Caco-2 (cell line): ENCODE measurements at regions not wholly inside any gene's neighbourhood (a gene's known extent, or its start where the extent isn't known, plus 50 kb on each side); places are given as distances from the start of the nearest gene placed in this dataset.

Experiments used
- BruUV-seq: library from RNA; stranded (reverse); fragments of 400-500 nt; replicated peaks from 2 replicates; lab custom pipeline; 2021; lab: Mats Ljungman, UMichigan
- CTCF ChIA-PET: fragments of 300-600 bp; sonication (Branson Sonifier 250); formaldehyde crosslinking; loops from one replicate; lab custom pipeline; 2022; ENCODE audit warnings: antibody characterized with exemption; lab: Charles Lee
- POLR2A ChIA-PET: fragments of 300-600 bp; sonication (Branson Sonifier 250); formaldehyde crosslinking; loops from one replicate; lab custom pipeline; 2022; ENCODE audit warnings: antibody characterized with exemption; lab: Charles Lee
- DNase-seq, 2 experiments: peaks; one replicate each; pipeline versions ENCODE4 v3.0.0 to v3.0.0-alpha.2; 2020 to 2022
- H3K27me3 ChIP-seq: replicated peaks from 2 replicates; pipeline ENCODE4 v1.6.0; 2011; ENCODE audit warnings: low read length; ENCODE audit not compliant: control insufficient read depth, insufficient read depth
- H3K36me3 ChIP-seq: 2 replicates; pipeline ENCODE4 v1.5.1; 2011; ENCODE audit warnings: low read length; ENCODE audit not compliant: control insufficient read depth, insufficient read depth
- H3K4me1 ChIP-seq: fragments of 250-450 bp; sonication (Bioruptor Pico); 2 replicates; pipeline ENCODE4 v1.5.1; 2020; ENCODE audit warnings: mild to moderate bottlenecking
- H3K4me3 ChIP-seq: 2 replicates; pipeline ENCODE4 v1.5.1; 2011; ENCODE audit warnings: low read depth, mild to moderate bottlenecking, control low read depth, low read length
- H3K9me3 ChIP-seq: fragments of 250-450 bp; sonication (Bioruptor Pico); 2 replicates; pipeline ENCODE4 v1.5.1; 2020; ENCODE audit warnings: mild to moderate bottlenecking, moderate library complexity
- H3K27ac Mint-ChIP-seq: one replicate; pipeline ENCODE4 v1.8.0; 2022; ENCODE audit warnings: mixed read lengths; ENCODE audit not compliant: unreplicated experiment
- H3K27me3 Mint-ChIP-seq: one replicate; pipeline ENCODE4 v1.8.0; 2022; ENCODE audit warnings: mixed read lengths; ENCODE audit not compliant: insufficient read depth, unreplicated experiment
- H3K36me3 Mint-ChIP-seq: one replicate; pipeline ENCODE4 v1.8.0; 2022; ENCODE audit warnings: mild to moderate bottlenecking, mixed read lengths; ENCODE audit not compliant: insufficient read depth, unreplicated experiment
- H3K4me1 Mint-ChIP-seq: one replicate; pipeline ENCODE4 v1.8.0; 2022; ENCODE audit warnings: low read depth, mixed read lengths; ENCODE audit not compliant: unreplicated experiment
- H3K4me3 Mint-ChIP-seq: one replicate; pipeline ENCODE4 v1.8.0; 2022; ENCODE audit warnings: mild to moderate bottlenecking, moderate library complexity, mixed read lengths; ENCODE audit not compliant: unreplicated experiment
- H3K9me3 Mint-ChIP-seq: one replicate; pipeline ENCODE4 v1.8.0; 2022; ENCODE audit warnings: mixed read lengths; ENCODE audit not compliant: unreplicated experiment
- CTCF ChIP-seq, 2 experiments: fragments of 200-600 bp in 1 of 2; IDR thresholded peaks; 1 replicate in 1 of 2; 2 replicates in 1 of 2; pipeline versions ENCODE4 v1.5.1 to v1.8.0; 2011 to 2022; ENCODE audit warnings: antibody characterized with exemption in 1 of 2, control low read depth in 1 of 2, inconsistent platforms in 1 of 2, low read depth in 1 of 2, low read length in 1 of 2, mild to moderate bottlenecking in 1 of 2, moderate library complexity in 1 of 2; ENCODE audit not compliant: insufficient read depth in 1 of 2, severe bottlenecking in 1 of 2, unreplicated experiment in 1 of 2
- intact Hi-C: fragments of 100-400 bp; cut with micrococcal nuclease; formaldehyde crosslinking; loops from one replicate; pipeline ENCODE4 v1.10.0; 2022; ENCODE audit not compliant: unreplicated experiment

DNA sequence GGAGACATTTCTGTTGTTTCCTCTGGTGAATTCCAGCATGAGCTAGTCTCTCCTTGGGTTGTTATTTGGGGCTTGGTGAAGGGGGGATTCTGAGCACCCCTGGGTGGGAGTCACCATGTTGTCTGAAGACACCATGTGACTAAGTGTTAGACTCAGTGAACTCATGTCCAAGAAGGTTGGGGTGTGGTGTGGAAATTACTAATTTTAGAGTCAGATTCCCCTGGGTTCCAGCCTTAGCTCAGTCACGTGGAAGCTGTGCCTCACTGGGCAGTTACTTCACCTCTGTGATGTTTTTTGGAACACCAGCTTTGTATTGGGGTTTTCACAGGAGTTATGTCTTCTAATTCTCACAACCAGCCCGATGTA, 171.5 kb downstream of the RPLP1 start:
- Mint-ChIP-seq H3K4me1 (no peaks in the 10 kb centered on the region), H3K4me3 (no peak overlapping the region), H3K27ac (no peak overlapping the region), H3K9me3 (no peaks in the 10 kb centered on the region), H3K27me3 (peaks cover 16% of the 10 kb centered on the region), H3K36me3 (no peaks in the 10 kb centered on the region)
- Histone ChIP-seq H3K27me3 (no peaks in the 10 kb centered on the region), H3K4me1 (no peaks in the 10 kb centered on the region), H3K36me3 (no peaks in the 10 kb centered on the region), H3K4me3 (no peak overlapping the region), H3K9me3 (no peaks in the 10 kb centered on the region)
- no TSS peak for BruUV-seq
- TF ChIP-seq CTCF (IDR thresholded peaks at IDR 0.05; ENCODE audit: insufficient read depth in 1 of 2, low read depth in 1 of 2, low read length in 1 of 2, severe bottlenecking in 1 of 2, unreplicated experiment in 1 of 2): no peak
- CTCF ChIA-PET: no interaction called here
- intact Hi-C loops: no loop called here
- no peak for DNase-seq
- POLR2A ChIA-PET: no interaction called here

- CTCF ChIA-PET: no interaction called here
- Histone ChIP-seq H3K36me3 (no peaks in the 10 kb centered on the region), H3K9me3 (no peaks in the 10 kb centered on the region), H3K27me3 (no peaks in the 10 kb centered on the region), H3K4me3 (no peak overlapping the region), H3K4me1 (no peaks in the 10 kb centered on the region)
- Mint-ChIP-seq H3K36me3 (no peaks in the 10 kb centered on the region), H3K27me3 (peaks cover 16% of the 10 kb centered on the region), H3K4me1 (no peaks in the 10 kb centered on the region), H3K27ac (no peak overlapping the region), H3K9me3 (no peaks in the 10 kb centered on the region), H3K4me3 (no peak overlapping the region)
- TF ChIP-seq CTCF (IDR thresholded peaks at IDR 0.05; ENCODE audit: insufficient read depth in 1 of 2, low read depth in 1 of 2, low read length in 1 of 2, severe bottlenecking in 1 of 2, unreplicated experiment in 1 of 2): no peak
- POLR2A ChIA-PET: no interaction called here
- no TSS peak for BruUV-seq
- no peak for DNase-seq
- intact Hi-C loops: no loop called here
Measured at GRCh38 chr15:69624816-69625215, 172.2 kb downstream of the RPLP1 start.

GRCh38 chr15:69625328-69625727, 172.7 kb downstream of the RPLP1 start:
- CTCF ChIA-PET: no interaction called here
- POLR2A ChIA-PET: no interaction called here
- peaks cover 13% of the 10 kb centered on the region for H3K27me3 Mint-ChIP-seq

More at GRCh38 chr15:69625328-69625727, 172.7 kb downstream of the RPLP1 start:
- H3K4me3 Mint-ChIP-seq: no peak overlapping the region
- H3K27ac Mint-ChIP-seq: no peak overlapping the region
- no peak for TF ChIP-seq CTCF (IDR thresholded peaks at IDR 0.05; ENCODE audit: insufficient read depth in 1 of 2, low read depth in 1 of 2, low read length in 1 of 2, severe bottlenecking in 1 of 2, unreplicated experiment in 1 of 2)
- H3K4me1 ChIP-seq: no peaks in the 10 kb centered on the region
- H3K4me3 ChIP-seq: no peak overlapping the region
- H3K9me3 Mint-ChIP-seq: no peaks in the 10 kb centered on the region
- H3K27me3 ChIP-seq: no peaks in the 10 kb centered on the region
- no peaks in the 10 kb centered on the region for H3K36me3 ChIP-seq
- intact Hi-C loops: no loop called here
- BruUV-seq: no TSS peak
- H3K4me1 Mint-ChIP-seq: no peaks in the 10 kb centered on the region
- no peaks in the 10 kb centered on the region for H3K36me3 Mint-ChIP-seq
- no peak for DNase-seq
- H3K9me3 ChIP-seq: no peaks in the 10 kb centered on the region
